Keratinocyte (primary cell): ENCODE measurements at regions not wholly inside any gene's neighbourhood (a gene's known extent, or its start where the extent isn't known, plus 50 kb on each side); places are given as distances from the start of the nearest gene placed in this dataset.

ENCODE experiments used
- DNase-seq: peaks from one replicate; pipeline ENCODE4 v3.0.0-alpha.2; 2011; ENCODE audit warnings: low read depth, missing footprints, low spot score
- FAIRE-seq: peaks from 2 replicates; lab custom pipeline; 2011; peaks lifted over from hg19 to GRCh38; lab: Jason Lieb, UNC
- H2AFZ ChIP-seq: 2 replicates; pipeline ENCODE4 v1.6.0; 2012; ENCODE audit warnings: low read length, control low read depth, inconsistent platforms; ENCODE audit not compliant: control insufficient read depth
- H3K27ac ChIP-seq: 2 replicates; pipeline ENCODE4 v1.5.1; 2011; ENCODE audit warnings: low read length; ENCODE audit not compliant: control insufficient read depth, insufficient read depth
- H3K27me3 ChIP-seq: 3 replicates; pipeline ENCODE4 v1.6.0; 2011; ENCODE audit warnings: low read length; ENCODE audit not compliant: control insufficient read depth, insufficient read depth; ENCODE audit errors: extremely low read depth
- H3K36me3 ChIP-seq, 2 experiments: 2 replicates in 1 of 2; 3 replicates in 1 of 2; pipeline ENCODE4 v1.5.1; 2011; ENCODE audit warnings: low read length in 2 of 2, mild to moderate bottlenecking in 1 of 2; ENCODE audit not compliant: control insufficient read depth in 2 of 2, insufficient read depth in 2 of 2; ENCODE audit errors: extremely low read depth in 1 of 2
- H3K4me1 ChIP-seq: 3 replicates; pipeline ENCODE4 v1.5.1; 2011; ENCODE audit warnings: low read length; ENCODE audit not compliant: control insufficient read depth, insufficient read depth; ENCODE audit errors: extremely low read depth
- H3K4me2 ChIP-seq: 3 replicates; pipeline ENCODE4 v1.6.0; 2011; ENCODE audit warnings: low read depth, low read length; ENCODE audit not compliant: control insufficient read depth, insufficient read depth; ENCODE audit errors: extremely low read depth
- H3K4me3 ChIP-seq, 3 experiments: fragments of 200-600 bp in 1 of 3; sonication (generic) in 1 of 3; 2 replicates in 2 of 3; 3 replicates in 1 of 3; pipeline ENCODE4 v1.5.1; 2011 to 2016; ENCODE audit warnings: low read length in 3 of 3, mild to moderate bottlenecking in 3 of 3, control low read depth in 2 of 3, inconsistent platforms in 1 of 3, low read depth in 1 of 3, mixed read lengths in 1 of 3, mixed run types in 1 of 3, moderate library complexity in 1 of 3; ENCODE audit not compliant: control insufficient read depth in 2 of 3, insufficient read depth in 2 of 3; ENCODE audit errors: extremely low read depth in 1 of 3
- H3K79me2 ChIP-seq: 2 replicates; pipeline ENCODE4 v1.6.0; 2012; ENCODE audit warnings: low read length; ENCODE audit not compliant: control insufficient read depth, insufficient read depth
- H3K9ac ChIP-seq: 3 replicates; pipeline ENCODE4 v1.6.0; 2011; ENCODE audit warnings: low read length; ENCODE audit not compliant: control insufficient read depth, insufficient read depth; ENCODE audit errors: extremely low read depth
- H3K9me1 ChIP-seq: 3 replicates; pipeline ENCODE4 v1.6.0; 2011; ENCODE audit warnings: low read length; ENCODE audit not compliant: control insufficient read depth, insufficient read depth; ENCODE audit errors: extremely low read depth
- H3K9me3 ChIP-seq: 2 replicates; pipeline ENCODE4 v1.5.1; 2012; ENCODE audit warnings: low read depth, low read length; ENCODE audit not compliant: control insufficient read depth
- H4K20me1 ChIP-seq: 3 replicates; pipeline ENCODE4 v1.6.0; 2011; ENCODE audit warnings: low read length; ENCODE audit not compliant: control insufficient read depth, insufficient read depth; ENCODE audit errors: extremely low read depth
- EZH2 ChIP-seq: IDR thresholded peaks from one replicate; pipeline ENCODE4 v1.6.1; 2012; ENCODE audit warnings: inconsistent platforms, mild to moderate bottlenecking, low read length, moderate library complexity
- dilution Hi-C: fragments of 300-500 bp; cut with MboI; formaldehyde crosslinking; loops from one replicate; pipeline ENCODE4 v1.7.0; 2020; ENCODE audit warnings: low sequenced_read_pairs; ENCODE audit not compliant: extremely low pct_ligation_motif_present
- TF ChIP-seq, protein P1 (sequence below), 3 experiments: IDR thresholded peaks in 1 of 3; conservative IDR thresholded peaks in 1 of 3; optimal IDR thresholded peaks in 1 of 3; 2 replicates in 2 of 3; 3 replicates in 1 of 3; pipeline versions ENCODE3 to v1.5.1; 2011; ENCODE audit warnings: low read length in 3 of 3, mild to moderate bottlenecking in 3 of 3, moderate library complexity in 2 of 3, control low read depth in 1 of 3, inconsistent platforms in 1 of 3; ENCODE audit not compliant: insufficient read depth in 2 of 3; ENCODE audit errors: extremely low read depth in 1 of 3

DNA sequence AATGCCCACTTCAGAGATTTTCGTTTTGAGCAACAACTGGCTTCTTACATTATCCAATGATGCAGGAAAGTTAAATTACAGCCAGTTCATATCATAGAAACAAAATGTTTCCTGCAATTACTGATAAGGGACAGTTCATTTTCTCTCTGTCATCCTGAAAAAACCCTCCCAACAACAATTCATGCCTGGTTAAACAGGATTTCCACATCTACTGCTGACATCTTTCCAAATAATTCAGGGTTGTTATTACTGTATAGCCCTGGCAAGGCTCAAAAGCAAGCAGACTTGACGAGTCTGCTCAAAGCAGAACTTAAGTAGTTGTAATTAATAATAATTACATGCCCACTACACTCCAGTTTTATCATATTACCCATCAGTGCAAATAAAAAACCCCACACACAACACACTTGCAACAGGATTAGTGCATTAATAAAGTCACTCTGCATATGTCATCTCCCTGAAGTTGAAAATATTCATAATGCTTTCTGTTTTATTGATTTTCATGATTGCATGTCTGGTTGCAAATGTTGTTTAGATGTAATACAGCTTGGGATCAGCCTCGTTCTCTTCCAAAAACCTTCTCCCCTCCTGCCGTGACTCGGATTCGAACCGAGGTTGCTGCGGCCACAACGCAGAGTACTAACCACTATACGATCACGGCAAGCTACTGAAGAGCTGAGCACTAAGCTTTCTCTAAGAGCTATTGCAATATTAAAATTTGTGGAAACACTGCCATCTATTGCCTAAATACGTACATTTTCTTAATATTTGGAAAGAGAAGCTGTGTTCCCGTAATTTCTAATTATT lies 119.6 kb upstream of the NFIB start:
- Histone ChIP-seq H3K9me1 (no peaks in the 10 kb centered on the region), H3K9ac (no peak overlapping the region), H4K20me1 (no peaks in the 10 kb centered on the region), H2AFZ (no peak overlapping the region), H3K4me1 (peaks cover 6% of the 10 kb centered on the region), H3K9me3 (no peaks in the 10 kb centered on the region), H3K79me2 (no peaks in the 10 kb centered on the region), H3K27ac (no peak overlapping the region), H3K4me3 (no peak overlapping the region), H3K4me2 (peak overlapping the region; percentile 22), H3K27me3 (no peaks in the 10 kb centered on the region), H3K36me3 (no peaks in the 10 kb centered on the region)
- dilution Hi-C loops, result no loop called here
- TF ChIP-seq, protein P1, sequence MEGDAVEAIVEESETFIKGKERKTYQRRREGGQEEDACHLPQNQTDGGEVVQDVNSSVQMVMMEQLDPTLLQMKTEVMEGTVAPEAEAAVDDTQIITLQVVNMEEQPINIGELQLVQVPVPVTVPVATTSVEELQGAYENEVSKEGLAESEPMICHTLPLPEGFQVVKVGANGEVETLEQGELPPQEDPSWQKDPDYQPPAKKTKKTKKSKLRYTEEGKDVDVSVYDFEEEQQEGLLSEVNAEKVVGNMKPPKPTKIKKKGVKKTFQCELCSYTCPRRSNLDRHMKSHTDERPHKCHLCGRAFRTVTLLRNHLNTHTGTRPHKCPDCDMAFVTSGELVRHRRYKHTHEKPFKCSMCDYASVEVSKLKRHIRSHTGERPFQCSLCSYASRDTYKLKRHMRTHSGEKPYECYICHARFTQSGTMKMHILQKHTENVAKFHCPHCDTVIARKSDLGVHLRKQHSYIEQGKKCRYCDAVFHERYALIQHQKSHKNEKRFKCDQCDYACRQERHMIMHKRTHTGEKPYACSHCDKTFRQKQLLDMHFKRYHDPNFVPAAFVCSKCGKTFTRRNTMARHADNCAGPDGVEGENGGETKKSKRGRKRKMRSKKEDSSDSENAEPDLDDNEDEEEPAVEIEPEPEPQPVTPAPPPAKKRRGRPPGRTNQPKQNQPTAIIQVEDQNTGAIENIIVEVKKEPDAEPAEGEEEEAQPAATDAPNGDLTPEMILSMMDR (optimal IDR thresholded peaks at IDR 0.05 in 1 of 3, IDR thresholded peaks at IDR 0.05 in 1 of 3, conservative IDR thresholded peaks at IDR 0.05 in 1 of 3; ENCODE audit: extremely low read depth in 1 of 3, insufficient read depth in 2 of 3, low read length in 3 of 3), result peak in 2 of 3 experiments; percentile 21 to 46
- no peak for TF ChIP-seq EZH2
- DNase-seq (no peak), FAIRE-seq (peak; percentile 74)

DNA sequence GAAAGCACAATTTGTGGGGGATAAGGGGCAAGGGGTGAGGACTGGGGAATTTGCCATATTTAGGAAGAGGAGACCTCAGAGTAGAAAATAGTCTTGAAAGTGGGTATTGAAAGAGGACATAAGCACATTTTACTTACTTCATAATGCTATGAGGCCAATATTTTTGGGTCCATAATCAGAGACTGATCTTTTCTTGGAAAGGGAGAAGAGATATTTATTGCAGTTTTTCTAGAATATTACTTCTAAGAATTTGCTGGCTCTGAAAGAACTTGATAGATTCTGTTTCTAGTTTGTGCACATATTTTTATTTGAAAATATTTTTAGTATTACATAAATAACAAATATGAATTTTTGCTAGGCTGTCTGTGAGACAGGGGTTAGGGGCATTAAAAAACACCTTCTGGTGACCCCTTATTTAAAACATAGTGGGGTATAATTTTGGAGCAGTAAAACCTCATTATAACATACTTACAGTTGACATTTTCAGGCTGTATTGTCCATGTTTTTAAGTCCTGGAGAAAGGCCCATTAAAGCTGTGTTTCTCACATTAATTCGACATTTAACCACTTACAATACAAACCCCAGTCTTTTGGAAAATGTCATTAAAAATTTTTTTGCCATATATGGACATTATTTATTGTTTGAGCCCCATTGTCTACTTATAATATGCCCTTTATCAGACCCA lies 118.9 kb upstream of the NFIB start:
- Histone ChIP-seq H3K9me3 (no peaks in the 10 kb centered on the region), H3K9me1 (no peaks in the 10 kb centered on the region), H3K79me2 (no peaks in the 10 kb centered on the region), H3K4me1 (peaks cover 6% of the 10 kb centered on the region), H3K27ac (no peak overlapping the region), H2AFZ (no peak overlapping the region), H4K20me1 (no peaks in the 10 kb centered on the region), H3K27me3 (no peaks in the 10 kb centered on the region), H3K4me3 (no peak overlapping the region), H3K36me3 (no peaks in the 10 kb centered on the region), H3K9ac (no peak overlapping the region), H3K4me2 (peak overlapping the region; percentile 22)
- FAIRE-seq (no peak), DNase-seq (no peak)
- TF ChIP-seq EZH2, result no peak
- TF ChIP-seq, protein P1 (optimal IDR thresholded peaks at IDR 0.05 in 1 of 3, IDR thresholded peaks at IDR 0.05 in 1 of 3, conservative IDR thresholded peaks at IDR 0.05 in 1 of 3; ENCODE audit: extremely low read depth in 1 of 3, insufficient read depth in 2 of 3, low read length in 3 of 3), result no peak
- dilution Hi-C loops, result no loop called here
